ENCODE measurements at regions not wholly inside any gene's neighbourhood (a gene's known extent, or its start where the extent isn't known, plus 50 kb on each side); places are given as distances from the start of the nearest gene placed in this dataset.
A peak's percentile ranks its signal among the peaks of the same experiment; 100 is the strongest.

GRCh38 chr6:121835662-121836061 lies 400.2 kb downstream of the GJA1 start:
- no peak for DNase-seq

GRCh38 chr6:121837545-121838229 lies 402.2 kb downstream of the GJA1 start:
- no peak for DNase-seq

GRCh38 chr6:121838842-121839241 lies 403.4 kb downstream of the GJA1 start:
- peak in 1 of 5 experiments; percentile 9 for DNase-seq

GRCh38 chr6:121839896-121840295 lies 404.4 kb downstream of the GJA1 start:
- DNase-seq, result no peak

- DNase-seq, result no peak
Measured at GRCh38 chr6:121844898-121845297, 409.5 kb downstream of the GJA1 start.

GRCh38 chr6:121847806-121848522 lies 412.5 kb downstream of the GJA1 start:
- no peak for DNase-seq

- no peak for DNase-seq
Measured at GRCh38 chr6:121848523-121849255, 413.2 kb downstream of the GJA1 start.

- peak in 1 of 5 experiments; percentile 11 for DNase-seq
Measured at GRCh38 chr6:121849477-121849876, 414.0 kb downstream of the GJA1 start.

GRCh38 chr6:121851056-121851455 lies 415.6 kb downstream of the GJA1 start:
- DNase-seq, result no peak

GRCh38 chr6:121853686-121854085 lies 418.2 kb downstream of the GJA1 start:
- DNase-seq, result no peak

GRCh38 chr6:121855521-121855920 lies 420.1 kb downstream of the GJA1 start:
- no peak for DNase-seq

GRCh38 chr6:121856296-121856695 lies 420.9 kb downstream of the GJA1 start:
- DNase-seq, result no peak

- DNase-seq, result no peak
Measured at GRCh38 chr6:121857551-121857950, 422.1 kb downstream of the GJA1 start.

GRCh38 chr6:121858310-121858709 lies 422.9 kb downstream of the GJA1 start:
- no peak for DNase-seq

- no peak for DNase-seq
Measured at GRCh38 chr6:121858986-121859385, 423.5 kb downstream of the GJA1 start.

- DNase-seq, result no peak
Measured at GRCh38 chr6:121865811-121866210, 430.4 kb downstream of the GJA1 start.

- no peak for DNase-seq
Measured at GRCh38 chr6:121867095-121867494, 431.6 kb downstream of the GJA1 start.

- no peak for DNase-seq
Measured at GRCh38 chr6:121868206-121868605, 432.8 kb downstream of the GJA1 start.

- DNase-seq, result no peak
Measured at GRCh38 chr6:121873595-121873994, 438.1 kb downstream of the GJA1 start.

- DNase-seq, result no peak
Measured at GRCh38 chr6:121876721-121877120, 441.3 kb downstream of the GJA1 start.

GRCh38 chr6:121879149-121879548 lies 443.7 kb downstream of the GJA1 start:
- DNase-seq, result no peak

- no peak for DNase-seq
Measured at GRCh38 chr6:121880831-121881230, 445.4 kb downstream of the GJA1 start.

GRCh38 chr6:121881974-121882667 lies 446.7 kb downstream of the GJA1 start:
- DNase-seq, result no peak

Data from T-helper 2 cell (primary cell).